IMR-90 (cell line): ENCODE measurements at regions not wholly inside any gene's neighbourhood (a gene's known extent, or its start where the extent isn't known, plus 50 kb on each side); places are given as distances from the start of the nearest gene placed in this dataset.

Experiments
- ATAC-seq: fragments of 200-7000 bp; cut with Tn5 transposase; 2 replicates; pipeline ENCODE4 v1.9.1; 2020; ENCODE audit warnings: low read depth, mild to moderate bottlenecking, moderate library complexity
- BruUV-seq: library from RNA; stranded (reverse); fragments of 400-500 nt; replicated peaks from 2 replicates; lab custom pipeline; 2021; lab: Mats Ljungman, UMichigan
- CTCF ChIA-PET: fragments of 300-600 bp; formaldehyde crosslinking; extraction: SDS; loops from one replicate; lab custom pipeline; 2021; ENCODE audit warnings: antibody characterized with exemption; lab: Yijun Ruan, JAX
- POLR2A ChIA-PET: fragments of 300-600 bp; sonication (Branson Sonifier 250); formaldehyde crosslinking; loops from one replicate; lab custom pipeline; 2022; ENCODE audit warnings: antibody characterized with exemption; ENCODE audit not compliant: unreplicated experiment; lab: Charles Lee
- DNase-seq: peaks from one replicate; pipeline ENCODE4 v3.0.0; 2013
- H2AFZ ChIP-seq: replicated peaks from 2 replicates; pipeline ENCODE3; 2013; ENCODE audit warnings: low read length, mild to moderate bottlenecking; ENCODE audit not compliant: poor library complexity
- H2AK5ac ChIP-seq: 2 replicates; pipeline ENCODE4 v1.6.1; 2013; ENCODE audit warnings: low read depth, low read length, inconsistent platforms
- H2AK9ac ChIP-seq: replicated peaks from 2 replicates; pipeline ENCODE3; 2013; ENCODE audit warnings: mild to moderate bottlenecking, low read depth, low read length, moderate library complexity; ENCODE audit not compliant: poor library complexity
- H2BK120ac ChIP-seq: 2 replicates; pipeline ENCODE4 v1.6.1; 2013; ENCODE audit warnings: low read depth, low read length, inconsistent platforms
- H2BK15ac ChIP-seq: 3 replicates; pipeline ENCODE4 v1.6.1; 2013; ENCODE audit warnings: low read depth, low read length, inconsistent platforms
- H2BK20ac ChIP-seq: 2 replicates; pipeline ENCODE4 v1.6.1; 2013; ENCODE audit warnings: low read depth, mild to moderate bottlenecking, inconsistent platforms, low read length, moderate library complexity
- H2BK5ac ChIP-seq: 2 replicates; pipeline ENCODE4 v1.6.1; 2013; ENCODE audit warnings: mild to moderate bottlenecking, low read depth, low read length, inconsistent platforms; ENCODE audit not compliant: poor library complexity, severe bottlenecking
- H3K14ac ChIP-seq: replicated peaks from 2 replicates; pipeline ENCODE4 v1.6.1; 2013; ENCODE audit warnings: low read depth, low read length, inconsistent platforms
- H3K18ac ChIP-seq: 2 replicates; pipeline ENCODE4 v1.6.1; 2013; ENCODE audit warnings: low read depth, low read length, control low read depth
- H3K23ac ChIP-seq: 2 replicates; pipeline ENCODE4 v1.6.1; 2013; ENCODE audit warnings: low read depth, low read length, inconsistent platforms
- H3K27ac ChIP-seq: 2 replicates; pipeline ENCODE4 v1.5.1; 2013; ENCODE audit warnings: mild to moderate bottlenecking, control low read depth, low read length; ENCODE audit not compliant: insufficient read depth
- H3K27me3 ChIP-seq: 2 replicates; pipeline ENCODE4 v1.6.1; 2013; ENCODE audit warnings: low read length; ENCODE audit not compliant: control insufficient read depth, insufficient read depth
- H3K36me3 ChIP-seq: 2 replicates; pipeline ENCODE4 v1.6.1; 2013; ENCODE audit warnings: low read length, mixed read lengths; ENCODE audit not compliant: control insufficient read depth, insufficient read depth
- H3K4ac ChIP-seq: 2 replicates; pipeline ENCODE4 v1.6.1; 2013; ENCODE audit warnings: low read depth, low read length, inconsistent platforms
- H3K4me1 ChIP-seq: 2 replicates; pipeline ENCODE4 v1.6.1; 2013; ENCODE audit warnings: low read length, mixed read lengths; ENCODE audit not compliant: control insufficient read depth, insufficient read depth
- H3K4me2 ChIP-seq: 2 replicates; pipeline ENCODE4 v1.6.1; 2013; ENCODE audit warnings: low read depth, mild to moderate bottlenecking, control low read depth, low read length, moderate library complexity
- H3K4me3 ChIP-seq: 2 replicates; pipeline ENCODE4 v1.5.1; 2013; ENCODE audit warnings: low read depth, mild to moderate bottlenecking, control low read depth, low read length, moderate library complexity; ENCODE audit not compliant: insufficient read depth
- H3K56ac ChIP-seq: 2 replicates; pipeline ENCODE4 v1.6.1; 2013; ENCODE audit warnings: low read length, inconsistent platforms; ENCODE audit not compliant: insufficient read depth; ENCODE audit errors: extremely low read depth
- H3K79me1 ChIP-seq, 2 experiments: 2 replicates each; pipeline ENCODE4 v1.6.1; 2013; ENCODE audit warnings: low read length in 2 of 2, inconsistent platforms in 1 of 2, low read depth in 1 of 2
- H3K9ac ChIP-seq: 2 replicates; pipeline ENCODE4 v1.6.1; 2013; ENCODE audit warnings: low read depth, low read length, control low read depth
- H3K9me1 ChIP-seq: 2 replicates; pipeline ENCODE4 v1.6.1; 2013; ENCODE audit warnings: low read length, inconsistent platforms; ENCODE audit not compliant: insufficient read depth
- H3K9me3 ChIP-seq: 2 replicates; pipeline ENCODE4 v1.6.1; 2013; ENCODE audit warnings: low read length; ENCODE audit not compliant: control insufficient read depth, insufficient read depth
- H4K20me1 ChIP-seq: 2 replicates; pipeline ENCODE4 v1.6.1; 2013; ENCODE audit warnings: low read length, inconsistent platforms; ENCODE audit not compliant: insufficient read depth
- H4K5ac ChIP-seq: 2 replicates; pipeline ENCODE4 v1.6.1; 2013; ENCODE audit warnings: mild to moderate bottlenecking, low read depth, low read length, control low read depth
- H4K8ac ChIP-seq, 2 experiments: 2 replicates each; pipeline ENCODE4 v1.6.1; 2013; ENCODE audit warnings: low read depth in 2 of 2, low read length in 2 of 2, control low read depth in 1 of 2, inconsistent platforms in 1 of 2
- H4K91ac ChIP-seq: 2 replicates; pipeline ENCODE4 v1.6.1; 2013; ENCODE audit warnings: low read depth, low read length, inconsistent platforms; ENCODE audit not compliant: insufficient read depth
- BHLHE40 ChIP-seq: fragments of 150-350 bp; IDR thresholded peaks from 2 replicates; pipeline ENCODE4 v1.6.1; 2016; ENCODE audit warnings: mild to moderate bottlenecking, low read depth, low read length
- CEBPB ChIP-seq: IDR thresholded peaks from 2 replicates; pipeline ENCODE4 v1.6.1; 2012; ENCODE audit warnings: low read depth, low read length, improper control_type of control experiment
- CHD1 ChIP-seq: IDR thresholded peaks from 2 replicates; pipeline ENCODE4 v1.6.1; 2012; ENCODE audit warnings: low read depth, low read length, improper control_type of control experiment
- CTCF ChIP-seq: conservative IDR thresholded peaks from 2 replicates; pipeline ENCODE4 v1.5.1; 2012; ENCODE audit warnings: mild to moderate bottlenecking, low read depth, low read length, improper control_type of control experiment
- FOS ChIP-seq: fragments of 150-350 bp; IDR thresholded peaks from 2 replicates; pipeline ENCODE4 v1.6.1; 2016; ENCODE audit warnings: low read depth, low read length
- MAFK ChIP-seq: IDR thresholded peaks from 2 replicates; pipeline ENCODE4 v1.6.1; 2012; ENCODE audit warnings: low read depth, low read length, improper control_type of control experiment
- MAZ ChIP-seq: IDR thresholded peaks from 2 replicates; pipeline ENCODE4 v1.6.1; 2012; ENCODE audit warnings: low read depth, mild to moderate bottlenecking, low read length, improper control_type of control experiment, moderate library complexity, borderline replicate concordance
- MXI1 ChIP-seq: IDR thresholded peaks from 2 replicates; pipeline ENCODE4 v1.6.1; 2012; ENCODE audit warnings: low read depth, mild to moderate bottlenecking, low read length, moderate library complexity, borderline replicate concordance
- NFE2L2 ChIP-seq: fragments of 150-350 bp; IDR thresholded peaks from 2 replicates; pipeline ENCODE4 v1.6.1; 2016; ENCODE audit warnings: low read depth, mild to moderate bottlenecking, low read length
- POLR2A ChIP-seq: IDR thresholded peaks from 2 replicates; pipeline ENCODE4 v1.6.1; 2012; ENCODE audit warnings: mild to moderate bottlenecking, low read depth, low read length
- RAD21 ChIP-seq: IDR thresholded peaks from 2 replicates; pipeline ENCODE4 v1.6.1; 2012; ENCODE audit warnings: low read length, improper control_type of control experiment
- RCOR1 ChIP-seq: IDR thresholded peaks from 2 replicates; pipeline ENCODE4 v1.6.1; 2012; ENCODE audit warnings: mild to moderate bottlenecking, low read length, improper control_type of control experiment; ENCODE audit not compliant: insufficient replicate concordance
- RFX5 ChIP-seq: IDR thresholded peaks from 2 replicates; pipeline ENCODE4 v1.8.0; 2012; ENCODE audit warnings: low read depth, mild to moderate bottlenecking, low read length, moderate library complexity
- SMC3 ChIP-seq: fragments of 150-350 bp; IDR thresholded peaks from 2 replicates; pipeline ENCODE4 v1.6.1; 2016; ENCODE audit warnings: low read depth, mild to moderate bottlenecking, antibody characterized with exemption, low read length, moderate library complexity
- USF2 ChIP-seq: fragments of 150-350 bp; IDR thresholded peaks from 2 replicates; pipeline ENCODE4 v1.6.1; 2017; ENCODE audit warnings: mild to moderate bottlenecking, antibody characterized with exemption, low read length, low read depth
- WGBS, 2 experiments: methylation state at CpG; one replicate each; pipeline versions ENCODE4 v1.1.5 to v1.1.7; 2013; ENCODE audit warnings: missing lambda C conversion rate in 2 of 2; ENCODE audit not compliant: insufficient read length in 1 of 2; ENCODE audit errors: extremely low coverage in 2 of 2; 5-methylcytosine and 5-hydroxymethylcytosine counted together
- dilution Hi-C: fragments of 300-500 bp; cut with HindIII; formaldehyde crosslinking; loops from one replicate; pipeline ENCODE4 v1.14.3; 2018; ENCODE audit warnings: low sequenced_read_pairs; ENCODE audit not compliant: unreplicated experiment
- in situ Hi-C: fragments of 300-500 bp; cut with MboI; formaldehyde crosslinking; loops from 3 replicates; pipeline ENCODE4 v1.14.3; 2019; ENCODE audit warnings: low sequenced_read_pairs, inconsistent platforms, mixed read lengths
- intact Hi-C: fragments of 100-400 bp; cut with micrococcal nuclease; formaldehyde crosslinking; loops from 2 replicates; pipeline ENCODE4 v1.10.0; 2022

- no peak overlapping the region for H3K14ac ChIP-seq
- WGBS, 2 experiments: no CpG with 5 or more reads among the region's 5 CpGs
- H3K18ac ChIP-seq: no peak overlapping the region
- H4K8ac ChIP-seq: no peak overlapping the region
- no peak overlapping the region for H3K4ac ChIP-seq
- no peaks in the 10 kb centered on the region for H4K20me1 ChIP-seq
- H4K91ac ChIP-seq: no peak overlapping the region
- no peaks in the 10 kb centered on the region for H3K27me3 ChIP-seq
- no peaks in the 10 kb centered on the region for H3K9me3 ChIP-seq
- H2AK5ac ChIP-seq: no peak overlapping the region
- no peak overlapping the region for H2BK15ac ChIP-seq
- no peaks in the 10 kb centered on the region for H3K9me1 ChIP-seq
- no peaks in the 10 kb centered on the region for H3K36me3 ChIP-seq
- H4K5ac ChIP-seq: no peak overlapping the region
- H2AK9ac ChIP-seq: no peak overlapping the region
- no peak overlapping the region for H3K4me2 ChIP-seq
- ATAC-seq: no peak
- no peak overlapping the region for H2BK5ac ChIP-seq
- DNase-seq: peak; percentile 4
- no peaks in the 10 kb centered on the region for H3K4me1 ChIP-seq
- no peak overlapping the region for H3K4me3 ChIP-seq
- TF ChIP-seq CEBPB (no peak), CHD1 (no peak), POLR2A (no peak), SMC3 (no peak), RAD21 (no peak), BHLHE40 (no peak), MAFK (no peak), CTCF (no peak), MAZ (no peak), FOS (no peak), MXI1 (no peak), NFE2L2 (no peak), RCOR1 (no peak), USF2 (no peak), RFX5 (no peak)
- H3K9ac ChIP-seq: no peak overlapping the region
- no peaks in the 10 kb centered on the region for H3K79me1 ChIP-seq
- H2AFZ ChIP-seq: no peak overlapping the region
- in situ Hi-C loops (no loop called here), dilution Hi-C loops (no loop called here), intact Hi-C loops (no loop called here)
- no peak overlapping the region for H3K27ac ChIP-seq
- ChIA-PET CTCF (no interaction called here), POLR2A (no interaction called here)
- no peak overlapping the region for H3K23ac ChIP-seq
- H2BK120ac ChIP-seq: no peak overlapping the region
- no peak overlapping the region for H2BK20ac ChIP-seq
- no TSS peak for BruUV-seq
- H3K56ac ChIP-seq: no peak overlapping the region
Observed at GRCh38 chr2:81767187-81767912, 1462.8 kb upstream of the LRRTM1 start.
